ENCODE measurements at regions not wholly inside any gene's neighbourhood (a gene's known extent, or its start where the extent isn't known, plus 50 kb on each side); places are given as distances from the start of the nearest gene placed in this dataset.
"Not testable (repeated sequence)": the region's sequence is repeated elsewhere in the genome, so short reads cannot be mapped to it uniquely, and the experiment has no call there.

GRCh38 chr14:66025779-66026178 lies 460.4 kb upstream of the CCDC196 start:
- no peak for DNase-seq

GRCh38 chr14:66031981-66032380 lies 454.2 kb upstream of the CCDC196 start:
- not testable (repeated sequence) for DNase-seq

GRCh38 chr14:66032800-66033199 lies 453.4 kb upstream of the CCDC196 start:
- DNase-seq: no peak

- DNase-seq: no peak
Observed at GRCh38 chr14:66036547-66036946, 449.6 kb upstream of the CCDC196 start.

- no peak for DNase-seq
Observed at GRCh38 chr14:66037361-66037760, 448.8 kb upstream of the CCDC196 start.

- DNase-seq: no peak
Observed at GRCh38 chr14:66038212-66038611, 448.0 kb upstream of the CCDC196 start.

- no peak for DNase-seq
Observed at GRCh38 chr14:66038618-66039017, 447.6 kb upstream of the CCDC196 start.

- no peak for DNase-seq
Observed at GRCh38 chr14:66039495-66039894, 446.7 kb upstream of the CCDC196 start.

- peak; percentile 24 for DNase-seq
Observed at GRCh38 chr14:66041582-66041981, 444.6 kb upstream of the CCDC196 start.

- DNase-seq: no peak
Observed at GRCh38 chr14:66043921-66044320, 442.2 kb upstream of the CCDC196 start.

- DNase-seq: no peak
Observed at GRCh38 chr14:66045572-66046021, 440.6 kb upstream of the CCDC196 start.

- no peak for DNase-seq
Observed at GRCh38 chr14:66046035-66046434, 440.1 kb upstream of the CCDC196 start.

GRCh38 chr14:66046591-66046990 lies 439.6 kb upstream of the CCDC196 start:
- DNase-seq: no peak

- DNase-seq: no peak
Observed at GRCh38 chr14:66056268-66056907, 429.8 kb upstream of the CCDC196 start.

GRCh38 chr14:66056926-66057552 lies 429.1 kb upstream of the CCDC196 start:
- no peak for DNase-seq

GRCh38 chr14:66065188-66065587 lies 421.0 kb upstream of the CCDC196 start:
- no peak for DNase-seq

- DNase-seq: no peak
Observed at GRCh38 chr14:66066981-66067776, 419.0 kb upstream of the CCDC196 start.

- no peak for DNase-seq
Observed at GRCh38 chr14:66069036-66069435, 417.1 kb upstream of the CCDC196 start.

GRCh38 chr14:66069830-66070541 lies 416.2 kb upstream of the CCDC196 start:
- no peak for DNase-seq

- DNase-seq: no peak
Observed at GRCh38 chr14:66070542-66071319, 415.4 kb upstream of the CCDC196 start.

GRCh38 chr14:66072190-66073084 lies 413.7 kb upstream of the CCDC196 start:
- DNase-seq: no peak
